BE2C (cell line): ENCODE measurements at regions not wholly inside any gene's neighbourhood (a gene's known extent, or its start where the extent isn't known, plus 50 kb on each side); places are given as distances from the start of the nearest gene placed in this dataset.

Experiments
- DNase-seq: peaks from one replicate; pipeline ENCODE4 v3.0.0-alpha.2; 2020
- H3K27me3 ChIP-seq: fragments of 250-450 bp; sonication (Bioruptor Pico); 2 replicates; pipeline ENCODE4 v1.5.1; 2020; ENCODE audit warnings: mild to moderate bottlenecking
- H3K36me3 ChIP-seq: fragments of 250-450 bp; sonication (Bioruptor Pico); 2 replicates; pipeline ENCODE4 v1.5.1; 2020; ENCODE audit warnings: mild to moderate bottlenecking
- H3K4me1 ChIP-seq: fragments of 250-450 bp; sonication (Bioruptor Pico); 2 replicates; pipeline ENCODE4 v1.5.1; 2020
- H3K4me3 ChIP-seq: 2 replicates; pipeline ENCODE4 v1.5.1; 2011; ENCODE audit warnings: low read depth, low read length
- H3K9me3 ChIP-seq: fragments of 250-450 bp; sonication (Bioruptor Pico); 2 replicates; pipeline ENCODE4 v1.5.1; 2020
- TF ChIP-seq, protein P1 (sequence below): IDR thresholded peaks from 2 replicates; pipeline ENCODE4 v1.5.1; 2012; ENCODE audit warnings: mild to moderate bottlenecking, low read depth, low read length

DNA sequence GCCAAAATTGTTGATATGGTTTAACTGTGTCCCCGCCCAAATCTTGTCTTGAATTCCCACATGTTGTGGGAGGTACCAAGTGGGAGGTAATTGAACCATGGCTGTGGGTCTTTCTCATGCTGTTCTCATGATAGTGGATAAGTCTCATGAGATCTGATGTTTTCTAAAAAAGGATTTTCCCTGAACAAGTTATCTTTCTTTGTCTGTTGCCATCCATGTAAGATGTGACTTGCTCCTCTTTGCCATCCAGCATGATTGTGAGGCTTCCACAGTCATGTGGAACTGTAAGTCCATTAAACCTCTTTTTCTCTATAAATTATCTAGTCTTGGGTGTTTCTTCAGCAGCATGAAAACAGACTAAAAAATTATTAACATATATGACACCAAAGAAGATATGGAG is 986.7 kb upstream of the MIR17HG start:
- Histone ChIP-seq H3K4me1 (no peaks in the 10 kb centered on the region), H3K36me3 (no peaks in the 10 kb centered on the region), H3K27me3 (no peaks in the 10 kb centered on the region), H3K9me3 (no peaks in the 10 kb centered on the region), H3K4me3 (no peak overlapping the region)
- TF ChIP-seq, protein P1, sequence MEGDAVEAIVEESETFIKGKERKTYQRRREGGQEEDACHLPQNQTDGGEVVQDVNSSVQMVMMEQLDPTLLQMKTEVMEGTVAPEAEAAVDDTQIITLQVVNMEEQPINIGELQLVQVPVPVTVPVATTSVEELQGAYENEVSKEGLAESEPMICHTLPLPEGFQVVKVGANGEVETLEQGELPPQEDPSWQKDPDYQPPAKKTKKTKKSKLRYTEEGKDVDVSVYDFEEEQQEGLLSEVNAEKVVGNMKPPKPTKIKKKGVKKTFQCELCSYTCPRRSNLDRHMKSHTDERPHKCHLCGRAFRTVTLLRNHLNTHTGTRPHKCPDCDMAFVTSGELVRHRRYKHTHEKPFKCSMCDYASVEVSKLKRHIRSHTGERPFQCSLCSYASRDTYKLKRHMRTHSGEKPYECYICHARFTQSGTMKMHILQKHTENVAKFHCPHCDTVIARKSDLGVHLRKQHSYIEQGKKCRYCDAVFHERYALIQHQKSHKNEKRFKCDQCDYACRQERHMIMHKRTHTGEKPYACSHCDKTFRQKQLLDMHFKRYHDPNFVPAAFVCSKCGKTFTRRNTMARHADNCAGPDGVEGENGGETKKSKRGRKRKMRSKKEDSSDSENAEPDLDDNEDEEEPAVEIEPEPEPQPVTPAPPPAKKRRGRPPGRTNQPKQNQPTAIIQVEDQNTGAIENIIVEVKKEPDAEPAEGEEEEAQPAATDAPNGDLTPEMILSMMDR = no peak
- no peak for DNase-seq

DNA sequence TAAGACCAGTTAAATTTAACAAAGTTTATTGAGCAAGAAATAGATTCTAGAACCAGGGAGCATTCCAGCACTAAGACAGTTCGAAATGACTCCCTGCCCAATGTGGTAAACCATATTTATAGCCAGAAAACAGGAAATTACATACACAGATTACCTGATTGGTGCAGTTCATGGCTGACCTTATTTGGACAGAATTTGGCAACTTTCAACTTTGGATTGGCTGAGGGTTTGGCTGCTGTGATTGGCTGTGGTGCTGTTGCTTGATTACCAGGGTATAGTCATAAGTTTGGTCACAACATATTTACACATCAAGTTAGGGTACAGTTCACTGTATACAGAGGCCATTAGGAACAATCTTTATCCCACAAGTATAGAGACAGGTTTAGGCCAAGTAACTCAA is 984.8 kb upstream of the MIR17HG start:
- no peaks in the 10 kb centered on the region for H3K9me3 ChIP-seq
- TF ChIP-seq, protein P1 = no peak
- H3K27me3 ChIP-seq = no peaks in the 10 kb centered on the region
- no peaks in the 10 kb centered on the region for H3K4me1 ChIP-seq
- no peaks in the 10 kb centered on the region for H3K36me3 ChIP-seq
- no peak for DNase-seq
- H3K4me3 ChIP-seq = no peak overlapping the region

DNA sequence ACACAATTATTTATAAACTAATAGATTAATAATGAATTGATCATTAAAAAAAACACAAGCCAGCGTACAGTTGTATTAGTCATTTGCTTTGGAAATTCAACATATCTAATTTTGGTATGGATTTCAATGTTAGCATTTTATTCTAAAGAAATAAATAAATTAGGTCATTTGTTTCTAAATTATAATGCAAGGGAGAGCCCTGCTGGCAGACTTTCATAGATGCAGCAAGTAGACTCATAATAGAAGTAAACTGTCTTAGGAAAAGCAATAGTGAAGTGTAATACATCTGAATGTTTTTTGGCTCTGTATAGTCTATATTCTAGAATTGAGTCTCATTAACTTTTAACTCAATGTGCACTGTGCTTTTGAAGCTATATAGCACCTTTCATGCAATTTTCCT is 982.4 kb upstream of the MIR17HG start:
- no peak for DNase-seq
- Histone ChIP-seq H3K4me3 (no peak overlapping the region), H3K27me3 (no peaks in the 10 kb centered on the region), H3K36me3 (no peaks in the 10 kb centered on the region), H3K9me3 (no peaks in the 10 kb centered on the region), H3K4me1 (no peaks in the 10 kb centered on the region)
- TF ChIP-seq, protein P1 = peak; percentile 46

DNA sequence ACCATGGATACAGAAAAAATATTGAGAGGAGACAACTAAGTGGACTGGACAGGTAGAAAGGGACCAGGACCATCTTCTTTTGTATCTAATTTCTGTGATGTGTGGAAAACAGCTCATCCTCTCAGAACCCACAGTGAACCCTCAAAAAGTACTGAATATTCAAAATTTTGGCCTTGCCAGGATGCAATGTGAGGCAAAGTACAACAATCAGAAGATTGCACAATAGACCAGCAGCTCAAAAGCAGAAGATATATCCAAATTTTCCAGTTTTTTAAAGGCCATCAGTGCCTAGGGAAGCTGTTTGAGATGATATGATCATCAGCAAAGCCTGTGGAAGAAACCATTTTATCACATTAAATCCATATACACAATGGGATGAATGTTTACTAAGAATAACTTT is 973.3 kb upstream of the MIR17HG start:
- Histone ChIP-seq H3K4me3 (no peak overlapping the region), H3K27me3 (no peaks in the 10 kb centered on the region), H3K4me1 (no peaks in the 10 kb centered on the region), H3K36me3 (no peaks in the 10 kb centered on the region), H3K9me3 (no peaks in the 10 kb centered on the region)
- TF ChIP-seq, protein P1 = no peak
- DNase-seq = no peak

DNA sequence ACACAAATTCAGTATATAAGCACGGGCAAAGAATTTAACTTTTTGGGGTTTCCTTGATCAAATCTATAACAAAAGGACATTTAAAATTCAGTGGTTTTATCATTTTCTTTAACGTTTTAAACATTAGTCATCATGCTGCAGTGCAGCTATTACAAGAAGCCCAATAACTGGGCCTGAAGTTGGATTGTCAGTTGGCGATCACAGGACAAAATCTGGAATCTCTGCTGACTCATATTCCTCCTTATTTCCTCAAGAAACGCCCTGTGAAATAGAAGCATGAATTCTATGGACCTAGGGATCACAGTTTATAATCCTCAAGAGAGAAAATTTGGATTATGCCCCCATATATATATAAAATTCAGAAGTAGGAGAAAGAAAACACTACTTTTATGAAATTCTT is 971.6 kb upstream of the MIR17HG start:
- Histone ChIP-seq H3K36me3 (no peaks in the 10 kb centered on the region), H3K27me3 (no peaks in the 10 kb centered on the region), H3K4me1 (no peaks in the 10 kb centered on the region), H3K4me3 (no peak overlapping the region), H3K9me3 (no peaks in the 10 kb centered on the region)
- TF ChIP-seq, protein P1 = no peak
- DNase-seq = no peak

DNA sequence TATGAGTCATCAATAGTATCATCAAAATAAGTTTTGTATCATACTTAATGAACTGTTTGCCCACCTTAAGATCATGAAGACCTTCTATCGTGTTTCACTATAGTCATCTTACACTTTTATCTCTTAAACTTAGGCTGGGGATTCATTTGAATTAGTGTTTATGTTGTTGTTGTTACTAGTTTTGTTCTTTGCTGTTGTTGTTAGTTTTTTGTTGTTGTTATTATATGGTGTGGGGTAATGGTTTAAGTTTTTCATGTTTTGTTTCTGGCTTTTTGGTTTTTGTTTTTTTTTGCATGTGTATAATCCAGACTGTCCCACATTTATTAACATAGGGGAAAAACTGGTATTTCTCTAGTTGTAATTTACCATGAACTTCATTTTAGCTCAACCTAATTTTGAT is 965.1 kb upstream of the MIR17HG start:
- Histone ChIP-seq H3K4me3 (no peak overlapping the region), H3K36me3 (no peaks in the 10 kb centered on the region), H3K9me3 (no peaks in the 10 kb centered on the region), H3K27me3 (no peaks in the 10 kb centered on the region), H3K4me1 (peaks cover 5% of the 10 kb centered on the region; the same call in 1 of the 2 replicates)
- TF ChIP-seq, protein P1 = no peak
- DNase-seq = no peak
